ENCODE measurements at regions not wholly inside any gene's neighbourhood (a gene's known extent, or its start where the extent isn't known, plus 50 kb on each side); places are given as distances from the start of the nearest gene placed in this dataset.

DNA sequence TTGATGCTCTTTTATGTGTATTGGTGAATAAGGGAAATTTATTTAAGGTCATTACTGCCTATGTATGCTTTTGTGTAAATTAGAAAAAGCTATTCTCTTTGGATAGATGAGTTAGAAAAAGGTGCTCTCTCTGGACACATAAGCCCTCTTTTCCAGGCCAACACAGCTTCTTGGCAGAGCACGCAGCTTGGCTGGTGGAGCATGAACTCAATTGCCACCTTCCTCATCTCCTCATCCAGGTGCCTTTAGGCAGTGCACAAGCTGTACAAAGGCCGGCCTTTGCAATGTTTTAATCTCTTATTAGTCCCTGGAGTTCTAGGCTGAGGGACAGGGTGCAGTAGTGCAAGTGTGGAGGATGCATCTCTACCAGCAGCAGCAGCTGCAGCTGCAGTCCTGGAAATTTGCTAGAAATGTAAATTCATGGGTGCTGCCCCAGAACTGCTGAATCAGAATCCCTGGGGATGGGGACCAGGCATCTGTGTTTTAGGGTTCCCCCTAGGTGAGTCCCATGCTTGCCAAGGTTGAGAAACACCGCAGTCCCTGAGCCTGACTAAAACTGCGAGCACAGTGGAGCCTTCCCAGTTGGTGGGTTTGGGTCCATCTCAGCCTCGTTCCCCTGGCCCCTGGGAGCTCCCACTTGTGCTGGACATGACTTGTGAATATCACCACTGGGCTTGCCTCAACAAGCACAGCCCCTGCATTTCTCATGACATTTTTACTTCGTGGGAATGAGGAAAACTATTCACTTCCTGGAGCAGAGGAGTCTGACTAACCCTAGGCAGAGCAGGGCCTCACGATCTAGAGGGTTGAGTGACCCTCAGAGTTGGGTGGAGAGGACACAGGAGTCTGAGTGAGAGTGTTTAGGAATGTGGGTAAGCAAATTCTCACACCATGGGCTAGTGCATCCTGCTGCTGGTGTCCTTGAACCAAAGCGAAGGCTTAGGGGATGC is 272.3 kb downstream of the ZSWIM6 start:
- no peaks in the 10 kb centered on the region for H3K9me3 ChIP-seq
- FAIRE-seq (no peak), ATAC-seq (no peak), DNase-seq (ENCODE audit: low read depth in 1 of 2, low spot score in 1 of 2) (peak in 1 of 2 experiments; percentile 19)
- TF ChIP-seq EHMT2 (IDR thresholded peaks at IDR 0.05; ENCODE audit: low read depth): no peak
- TF ChIP-seq, protein P1, sequence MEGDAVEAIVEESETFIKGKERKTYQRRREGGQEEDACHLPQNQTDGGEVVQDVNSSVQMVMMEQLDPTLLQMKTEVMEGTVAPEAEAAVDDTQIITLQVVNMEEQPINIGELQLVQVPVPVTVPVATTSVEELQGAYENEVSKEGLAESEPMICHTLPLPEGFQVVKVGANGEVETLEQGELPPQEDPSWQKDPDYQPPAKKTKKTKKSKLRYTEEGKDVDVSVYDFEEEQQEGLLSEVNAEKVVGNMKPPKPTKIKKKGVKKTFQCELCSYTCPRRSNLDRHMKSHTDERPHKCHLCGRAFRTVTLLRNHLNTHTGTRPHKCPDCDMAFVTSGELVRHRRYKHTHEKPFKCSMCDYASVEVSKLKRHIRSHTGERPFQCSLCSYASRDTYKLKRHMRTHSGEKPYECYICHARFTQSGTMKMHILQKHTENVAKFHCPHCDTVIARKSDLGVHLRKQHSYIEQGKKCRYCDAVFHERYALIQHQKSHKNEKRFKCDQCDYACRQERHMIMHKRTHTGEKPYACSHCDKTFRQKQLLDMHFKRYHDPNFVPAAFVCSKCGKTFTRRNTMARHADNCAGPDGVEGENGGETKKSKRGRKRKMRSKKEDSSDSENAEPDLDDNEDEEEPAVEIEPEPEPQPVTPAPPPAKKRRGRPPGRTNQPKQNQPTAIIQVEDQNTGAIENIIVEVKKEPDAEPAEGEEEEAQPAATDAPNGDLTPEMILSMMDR (IDR thresholded peaks at IDR 0.05): no peak
- TF ChIP-seq BHLHE40 (IDR thresholded peaks at IDR 0.05; ENCODE audit: low read depth, low read length): no peak
- TF ChIP-seq, protein P2, sequence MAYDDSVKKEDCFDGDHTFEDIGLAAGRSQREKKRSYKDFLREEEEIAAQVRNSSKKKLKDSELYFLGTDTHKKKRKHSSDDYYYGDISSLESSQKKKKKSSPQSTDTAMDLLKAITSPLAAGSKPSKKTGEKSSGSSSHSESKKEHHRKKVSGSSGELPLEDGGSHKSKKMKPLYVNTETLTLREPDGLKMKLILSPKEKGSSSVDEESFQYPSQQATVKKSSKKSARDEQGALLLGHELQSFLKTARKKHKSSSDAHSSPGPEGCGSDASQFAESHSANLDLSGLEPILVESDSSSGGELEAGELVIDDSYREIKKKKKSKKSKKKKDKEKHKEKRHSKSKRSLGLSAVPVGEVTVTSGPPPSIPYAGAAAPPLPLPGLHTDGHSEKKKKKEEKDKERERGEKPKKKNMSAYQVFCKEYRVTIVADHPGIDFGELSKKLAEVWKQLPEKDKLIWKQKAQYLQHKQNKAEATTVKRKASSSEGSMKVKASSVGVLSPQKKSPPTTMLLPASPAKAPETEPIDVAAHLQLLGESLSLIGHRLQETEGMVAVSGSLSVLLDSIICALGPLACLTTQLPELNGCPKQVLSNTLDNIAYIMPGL (CRISPR knock-in tag; IDR thresholded peaks at IDR 0.05; ENCODE audit: borderline replicate concordance): no peak
- no peak for TF ChIP-seq RNF2 (IDR thresholded peaks at IDR 0.05; ENCODE audit: borderline replicate concordance, low read depth)
- TF ChIP-seq, protein P3, sequence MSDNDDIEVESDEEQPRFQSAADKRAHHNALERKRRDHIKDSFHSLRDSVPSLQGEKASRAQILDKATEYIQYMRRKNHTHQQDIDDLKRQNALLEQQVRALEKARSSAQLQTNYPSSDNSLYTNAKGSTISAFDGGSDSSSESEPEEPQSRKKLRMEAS (IDR thresholded peaks at IDR 0.05): no peak
- no peak for TF ChIP-seq KDM5A (IDR thresholded peaks at IDR 0.05)
- no peak for TF ChIP-seq NPAS2 (CRISPR knock-in tag; IDR thresholded peaks at IDR 0.05; ENCODE audit: borderline replicate concordance)
- TF ChIP-seq JUNB (IDR thresholded peaks at IDR 0.05): no peak
- no peak for TF ChIP-seq NFE2L2 (conservative IDR thresholded peaks at IDR 0.05; ENCODE audit: low read length)
- ChIA-PET CTCF (interaction anchor here (0.8 to 1.3 kb wide), 7 partner anchors 8 to 223 kb away, joined by 3 to 4 read pairs (median 4); no protein-coding TSS in a partner anchor), POLR2A (no interaction called here)
- no peak overlapping the region for H3K4me3 ChIP-seq
- 80% methylated on average over 8 of the region's 8 CpGs for WGBS (ENCODE audit: missing lambda C conversion rate)
- H3K4me1 ChIP-seq: peaks cover 56% of the 10 kb centered on the region
- H3K27ac ChIP-seq: peak overlapping the region; percentile 69 to 85
- H3K4me2 ChIP-seq: peak overlapping the region; percentile 64

DNA sequence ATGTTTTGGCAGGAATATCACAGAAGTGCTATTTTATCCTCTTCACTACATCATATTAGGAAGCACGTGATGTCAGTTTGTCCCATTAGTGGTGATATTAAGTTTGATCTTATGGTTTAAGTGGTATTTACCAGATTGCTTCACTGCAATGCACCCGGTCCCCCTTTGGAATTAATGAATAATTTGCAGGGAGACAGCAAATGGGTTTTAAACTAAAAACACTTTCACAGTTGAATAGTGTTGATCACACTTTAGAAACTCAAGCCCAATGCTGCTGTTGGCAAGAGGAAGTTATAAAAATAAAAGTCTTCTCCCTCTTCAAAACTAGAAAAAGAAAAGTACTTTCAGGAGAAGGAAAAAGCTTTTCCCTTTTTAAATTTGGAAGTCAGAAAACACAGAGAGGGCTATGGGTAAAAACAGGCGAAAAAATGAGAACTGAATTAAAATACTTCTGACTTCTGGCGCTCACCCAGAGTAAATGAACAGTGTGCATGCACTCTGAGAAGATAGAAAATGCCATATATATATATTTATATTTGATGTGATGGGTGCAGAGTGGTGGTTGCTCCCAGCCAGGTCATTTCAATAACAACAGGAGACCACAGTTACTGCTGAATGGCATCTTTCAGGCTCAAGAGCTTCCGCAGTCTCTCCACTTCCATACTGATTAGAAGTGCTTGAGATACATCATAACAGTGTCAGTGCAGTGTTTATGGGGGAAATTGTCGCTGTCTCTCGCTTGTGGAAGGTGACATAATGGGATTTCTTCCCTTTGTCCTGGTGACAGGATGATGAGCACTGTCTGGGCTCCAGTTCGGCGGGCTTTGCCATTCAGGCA is 278.0 kb downstream of the ZSWIM6 start:
- Histone ChIP-seq H3K4me3 (no peak overlapping the region), H3K4me2 (no peak overlapping the region), H3K27ac (peak overlapping the region; percentile 16 to 77; a peak in 3 of 6 replicates), H3K4me1 (peaks cover 40% of the 10 kb centered on the region), H3K9me3 (no peaks in the 10 kb centered on the region)
- 87% methylated on average over 9 of the region's 9 CpGs for WGBS (ENCODE audit: missing lambda C conversion rate)
- ChIA-PET POLR2A (no interaction called here), CTCF (no interaction called here)
- no peak for FAIRE-seq
- ATAC-seq: no peak
- no peak for DNase-seq (ENCODE audit: low read depth in 1 of 2, low spot score in 1 of 2)
- TF ChIP-seq, protein P1 (IDR thresholded peaks at IDR 0.05): no peak
- TF ChIP-seq, protein P4, sequence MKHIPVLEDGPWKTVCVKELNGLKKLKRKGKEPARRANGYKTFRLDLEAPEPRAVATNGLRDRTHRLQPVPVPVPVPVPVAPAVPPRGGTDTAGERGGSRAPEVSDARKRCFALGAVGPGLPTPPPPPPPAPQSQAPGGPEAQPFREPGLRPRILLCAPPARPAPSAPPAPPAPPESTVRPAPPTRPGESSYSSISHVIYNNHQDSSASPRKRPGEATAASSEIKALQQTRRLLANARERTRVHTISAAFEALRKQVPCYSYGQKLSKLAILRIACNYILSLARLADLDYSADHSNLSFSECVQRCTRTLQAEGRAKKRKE (CRISPR knock-in tag; IDR thresholded peaks at IDR 0.05; ENCODE audit: low read depth): no peak
- TF ChIP-seq, protein P5, sequence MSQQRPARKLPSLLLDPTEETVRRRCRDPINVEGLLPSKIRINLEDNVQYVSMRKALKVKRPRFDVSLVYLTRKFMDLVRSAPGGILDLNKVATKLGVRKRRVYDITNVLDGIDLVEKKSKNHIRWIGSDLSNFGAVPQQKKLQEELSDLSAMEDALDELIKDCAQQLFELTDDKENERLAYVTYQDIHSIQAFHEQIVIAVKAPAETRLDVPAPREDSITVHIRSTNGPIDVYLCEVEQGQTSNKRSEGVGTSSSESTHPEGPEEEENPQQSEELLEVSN (IDR thresholded peaks at IDR 0.05; ENCODE audit: borderline replicate concordance, low read depth): no peak
- TF ChIP-seq BHLHE40 (IDR thresholded peaks at IDR 0.05; ENCODE audit: low read depth, low read length): no peak
- no peak for TF ChIP-seq CHD2 (IDR thresholded peaks at IDR 0.05; ENCODE audit: low read length, partially characterized antibody)
- TF ChIP-seq, protein P6, sequence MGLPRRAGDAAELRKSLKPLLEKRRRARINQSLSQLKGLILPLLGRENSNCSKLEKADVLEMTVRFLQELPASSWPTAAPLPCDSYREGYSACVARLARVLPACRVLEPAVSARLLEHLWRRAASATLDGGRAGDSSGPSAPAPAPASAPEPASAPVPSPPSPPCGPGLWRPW (IDR thresholded peaks at IDR 0.05): no peak
- TF ChIP-seq MAFK (IDR thresholded peaks at IDR 0.05; ENCODE audit: partially characterized antibody): no peak
- TF ChIP-seq NPAS2 (CRISPR knock-in tag; IDR thresholded peaks at IDR 0.05; ENCODE audit: borderline replicate concordance): no peak
- TF ChIP-seq GATA3 (IDR thresholded peaks at IDR 0.05; ENCODE audit: borderline replicate concordance): no peak
- TF ChIP-seq ZSCAN20 (CRISPR knock-in tag; IDR thresholded peaks at IDR 0.05): no peak
- TF ChIP-seq SREBF2 (IDR thresholded peaks at IDR 0.05): no peak
- TF ChIP-seq TP53 (CRISPR knock-in tag; IDR thresholded peaks at IDR 0.05): no peak
- no peak for TF ChIP-seq ZNF302 (CRISPR knock-in tag; IDR thresholded peaks at IDR 0.05)
- TF ChIP-seq, protein P7, sequence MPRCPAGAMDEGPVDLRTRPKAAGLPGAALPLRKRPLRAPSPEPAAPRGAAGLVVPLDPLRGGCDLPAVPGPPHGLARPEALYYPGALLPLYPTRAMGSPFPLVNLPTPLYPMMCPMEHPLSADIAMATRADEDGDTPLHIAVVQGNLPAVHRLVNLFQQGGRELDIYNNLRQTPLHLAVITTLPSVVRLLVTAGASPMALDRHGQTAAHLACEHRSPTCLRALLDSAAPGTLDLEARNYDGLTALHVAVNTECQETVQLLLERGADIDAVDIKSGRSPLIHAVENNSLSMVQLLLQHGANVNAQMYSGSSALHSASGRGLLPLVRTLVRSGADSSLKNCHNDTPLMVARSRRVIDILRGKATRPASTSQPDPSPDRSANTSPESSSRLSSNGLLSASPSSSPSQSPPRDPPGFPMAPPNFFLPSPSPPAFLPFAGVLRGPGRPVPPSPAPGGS (IDR thresholded peaks at IDR 0.05): no peak
- no peak for TF ChIP-seq SMC3 (IDR thresholded peaks at IDR 0.05)
- no peak for TF ChIP-seq HOXA7 (CRISPR knock-in tag; IDR thresholded peaks at IDR 0.05)
- no peak for TF ChIP-seq ESRRA (IDR thresholded peaks at IDR 0.05; ENCODE audit: borderline replicate concordance, low read length)
